GM21825 (cell line): ENCODE measurements at regions not wholly inside any gene's neighbourhood (a gene's known extent, or its start where the extent isn't known, plus 50 kb on each side); places are given as distances from the start of the nearest gene placed in this dataset.
"Not testable (repeated sequence)": the region's sequence is repeated elsewhere in the genome, so short reads cannot be mapped to it uniquely, and the experiment has no call there.

Source experiments
- ATAC-seq: cut with Tn5 transposase; IDR thresholded peaks from one replicate; pipeline ENCODE4 v1.9.1; 2021; ENCODE audit warnings: mild to moderate bottlenecking, moderate library complexity; ENCODE audit not compliant: unreplicated experiment

DNA sequence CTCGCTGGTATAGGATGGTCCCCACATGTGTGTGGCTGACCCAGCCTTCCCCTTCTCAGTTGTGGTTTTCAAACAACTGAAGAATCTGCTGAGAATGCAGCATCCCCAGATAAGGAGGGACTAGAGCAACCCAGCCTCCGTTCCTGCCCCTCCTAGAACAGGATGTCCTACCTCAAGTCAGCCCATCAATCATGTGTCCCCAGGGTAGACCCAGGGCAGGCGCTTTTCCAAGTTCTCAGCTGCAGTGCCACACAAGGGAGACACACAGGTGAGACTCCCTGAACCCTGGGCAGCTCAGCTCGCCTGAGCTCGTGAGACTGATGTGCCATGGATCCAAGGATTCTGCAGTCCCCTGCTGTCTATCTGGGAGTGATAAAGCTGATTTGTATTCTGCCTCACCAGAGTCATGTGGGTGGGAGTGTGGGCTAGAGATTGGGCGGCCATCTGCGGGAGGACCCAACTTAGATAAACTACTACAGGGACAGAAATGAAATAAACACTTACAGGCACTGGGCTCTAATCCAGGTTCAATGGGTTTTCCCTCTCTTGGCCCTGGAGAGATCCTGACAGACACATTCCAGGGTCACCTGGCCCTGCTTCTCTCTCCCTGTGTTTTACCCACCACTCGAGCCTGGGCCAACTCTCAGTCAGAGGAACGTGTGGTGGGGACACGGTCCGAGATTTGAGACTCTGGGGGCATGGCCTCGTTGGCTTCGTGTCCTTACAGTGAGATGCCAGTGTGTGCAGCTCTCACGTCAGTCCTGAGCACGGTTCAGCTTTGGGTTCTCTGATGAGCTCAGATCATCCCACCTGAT, 303.5 kb upstream of the SFSWAP start:
- ATAC-seq: no peak

- ATAC-seq: no peak
Measured at GRCh38 chr12:131408036-131408365, 302.9 kb upstream of the SFSWAP start.

GRCh38 chr12:131408484-131408883, 302.4 kb upstream of the SFSWAP start:
- no peak for ATAC-seq

DNA sequence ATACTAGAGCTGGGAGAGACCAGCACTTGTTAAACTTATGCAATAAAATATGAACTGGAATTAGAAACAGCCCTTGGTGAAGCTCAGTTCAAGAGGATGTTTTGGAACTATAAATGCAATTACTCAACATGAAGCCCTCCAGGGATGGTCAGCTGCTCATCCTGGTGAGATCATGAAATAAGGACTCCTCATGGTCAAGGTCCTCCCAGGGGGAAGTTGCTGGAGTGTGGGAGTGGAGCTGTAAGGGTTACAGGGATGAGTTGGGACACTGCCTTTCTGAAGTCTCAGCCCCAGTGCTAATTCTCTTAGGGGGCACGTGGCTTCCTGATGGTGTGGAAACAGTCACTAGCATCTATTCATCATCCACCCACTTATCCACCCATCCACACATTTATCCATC, 301.7 kb upstream of the SFSWAP start:
- no peak for ATAC-seq

DNA sequence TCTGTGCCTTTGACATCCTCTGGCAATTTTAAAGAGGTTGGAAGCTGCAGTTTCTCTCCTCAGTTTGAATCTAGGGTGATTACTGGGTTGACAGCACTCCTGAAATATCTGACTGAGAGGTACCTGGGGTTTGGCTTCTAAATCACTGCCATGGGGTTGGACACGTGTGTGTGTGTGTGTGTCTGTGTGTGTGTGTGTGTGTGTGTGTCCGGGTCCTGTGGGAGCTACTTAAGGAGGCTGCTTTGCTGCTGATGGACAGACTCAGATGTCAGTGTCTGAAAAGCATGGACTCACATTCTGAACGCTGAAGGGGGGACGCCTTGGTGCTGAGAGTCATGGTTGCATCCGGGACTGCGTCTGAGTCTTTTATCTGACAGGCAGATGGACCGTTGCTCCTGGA, 299.1 kb upstream of the SFSWAP start:
- not testable (repeated sequence) for ATAC-seq

DNA sequence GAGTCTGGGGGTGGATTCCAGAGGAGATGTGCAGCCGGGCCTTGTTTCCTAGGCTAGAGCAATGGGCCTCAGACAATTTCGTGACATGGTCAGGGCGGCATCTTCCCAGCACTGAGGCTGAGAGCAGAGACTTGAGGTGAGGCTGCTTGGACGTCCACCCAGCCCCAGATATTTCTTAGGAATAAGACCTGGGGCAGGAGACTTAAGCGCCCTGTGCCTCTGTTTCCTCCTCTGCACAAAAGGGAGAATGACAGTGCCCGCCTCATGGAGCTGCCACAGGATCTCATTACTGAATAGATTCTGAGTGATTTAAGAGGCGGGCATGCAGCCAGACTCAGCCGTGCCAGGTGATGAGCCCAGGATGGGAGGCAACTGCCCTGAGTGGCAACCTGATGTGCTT, 297.9 kb upstream of the SFSWAP start:
- ATAC-seq: no peak

- no peak for ATAC-seq
Measured at GRCh38 chr12:131413471-131413870, 297.4 kb upstream of the SFSWAP start.

DNA sequence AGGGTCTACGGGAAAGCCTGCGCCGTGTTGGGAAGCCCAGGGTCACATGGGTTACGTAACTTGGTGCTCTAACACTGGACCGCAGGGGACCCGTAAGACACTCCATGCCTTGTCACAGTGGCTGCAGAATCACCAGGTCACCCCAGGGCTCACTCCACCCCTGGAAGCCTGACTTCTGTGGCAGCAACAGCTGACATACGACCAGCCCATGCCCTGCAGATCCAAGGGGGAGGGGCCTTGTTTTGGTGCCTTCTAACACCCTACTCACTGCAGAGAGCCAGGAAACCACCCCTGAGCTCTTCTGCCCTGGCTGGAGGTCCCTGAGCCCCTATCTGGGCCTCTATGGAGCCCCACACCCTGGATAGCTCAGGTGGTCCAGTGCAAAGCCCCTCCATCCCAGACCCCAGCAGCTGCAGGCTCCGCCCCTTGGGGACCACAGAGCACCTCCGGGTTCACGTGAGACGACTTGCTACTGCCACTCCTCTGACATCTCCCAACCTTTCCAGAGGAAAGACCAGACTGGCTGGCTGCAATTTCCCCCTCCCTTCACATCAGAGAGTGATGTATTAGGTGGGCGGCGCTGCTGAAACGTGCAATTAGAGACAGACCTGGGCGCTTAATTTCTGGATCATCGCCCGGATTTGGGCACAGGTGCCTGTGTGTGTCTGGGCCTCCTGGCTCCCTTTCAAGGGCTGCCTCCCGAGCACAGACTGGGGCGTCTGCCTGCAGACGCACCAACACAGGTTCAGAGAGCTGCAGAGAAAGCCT, 296.6 kb upstream of the SFSWAP start:
- not testable (repeated sequence) for ATAC-seq

- no peak for ATAC-seq
Measured at GRCh38 chr12:131415781-131416180, 295.1 kb upstream of the SFSWAP start.

- no peak for ATAC-seq
Measured at GRCh38 chr12:131418121-131418520, 292.8 kb upstream of the SFSWAP start.

DNA sequence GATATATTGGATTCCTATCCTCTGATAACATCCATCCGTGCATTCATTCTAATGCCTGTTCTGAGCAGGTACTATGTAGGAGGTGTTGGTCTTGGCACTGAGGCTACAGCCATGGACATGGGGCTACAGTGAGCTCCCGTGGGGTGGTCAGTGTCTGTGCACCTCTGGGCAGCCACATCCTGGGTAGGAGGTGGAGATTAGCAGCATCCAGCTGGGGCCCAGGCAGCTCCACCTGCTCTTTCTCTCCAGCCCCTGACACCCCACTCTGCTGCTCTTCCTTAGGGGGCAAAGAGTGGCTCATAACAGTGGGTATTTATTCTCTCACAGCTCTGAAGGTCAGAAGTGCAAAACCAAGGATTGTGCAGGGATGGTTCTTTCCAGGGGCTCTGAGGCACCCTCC, 292.0 kb upstream of the SFSWAP start:
- no peak for ATAC-seq

DNA sequence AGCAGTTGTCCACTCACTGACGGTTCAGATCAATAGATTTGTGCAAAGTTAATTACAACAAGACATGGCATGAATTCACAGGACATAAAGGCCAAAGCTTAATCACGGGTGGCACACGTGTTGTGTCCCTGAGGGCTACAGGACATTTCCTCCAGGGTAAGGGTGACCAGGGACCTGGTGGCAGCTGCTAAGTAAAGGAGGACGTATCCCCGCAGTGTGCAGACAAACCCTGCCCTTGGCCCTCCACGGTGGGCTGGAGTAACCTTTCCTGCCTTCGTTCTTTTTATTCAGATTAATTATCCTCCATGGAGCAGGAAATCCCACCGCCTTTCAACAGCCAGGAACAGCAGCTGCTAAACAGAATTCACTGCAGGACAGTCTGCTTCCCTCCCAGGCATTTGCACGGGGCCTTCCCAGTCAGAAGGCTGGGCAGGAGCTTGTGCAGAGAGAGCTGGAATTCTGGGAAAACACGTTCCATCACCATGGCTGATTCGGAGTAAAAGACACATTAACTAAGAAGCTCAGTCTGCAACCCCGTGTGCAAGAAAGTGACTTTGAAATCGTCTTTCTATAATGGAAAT, 289.9 kb upstream of the SFSWAP start:
- ATAC-seq: no peak

- ATAC-seq: no peak
Measured at GRCh38 chr12:131421509-131422186, 289.2 kb upstream of the SFSWAP start.

- no peak for ATAC-seq
Measured at GRCh38 chr12:131422187-131422520, 288.7 kb upstream of the SFSWAP start.

DNA sequence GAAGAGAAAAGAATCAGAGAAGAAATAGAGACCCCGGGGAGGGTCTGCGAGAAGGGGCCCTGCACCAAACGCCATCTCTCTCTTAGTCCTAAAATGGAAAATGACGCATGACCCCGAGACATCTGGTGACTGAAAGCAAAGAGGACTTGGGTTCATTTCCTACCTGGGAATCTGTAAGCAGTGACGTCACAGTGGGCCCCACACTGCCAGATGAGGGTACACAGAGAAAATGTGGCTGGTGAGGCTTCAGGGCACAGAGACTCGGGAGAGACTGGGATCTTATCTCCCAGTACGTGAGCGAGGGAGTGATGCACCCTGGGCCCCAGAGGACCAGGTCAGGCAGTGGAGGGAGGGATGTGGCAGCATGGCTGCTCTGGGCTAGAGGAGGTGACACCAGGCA, 288.1 kb upstream of the SFSWAP start:
- ATAC-seq: no peak

GRCh38 chr12:131424270-131424669, 286.6 kb upstream of the SFSWAP start:
- ATAC-seq: no peak

- no peak for ATAC-seq
Measured at GRCh38 chr12:131425112-131426075, 285.5 kb upstream of the SFSWAP start.

- ATAC-seq: no peak
Measured at GRCh38 chr12:131428091-131428685, 282.7 kb upstream of the SFSWAP start.

GRCh38 chr12:131429221-131429620, 281.7 kb upstream of the SFSWAP start:
- not testable (repeated sequence) for ATAC-seq

GRCh38 chr12:131429697-131430096, 281.2 kb upstream of the SFSWAP start:
- ATAC-seq: not testable (repeated sequence)
